ENCODE measurements at regions not wholly inside any gene's neighbourhood (a gene's known extent, or its start where the extent isn't known, plus 50 kb on each side); places are given as distances from the start of the nearest gene placed in this dataset.

GRCh38 chr12:73361864-73362230 lies 1089.7 kb downstream of the TRHDE start:
- DNase-seq (ENCODE audit: low read depth) = no peak
- H3K4me3 ChIP-seq (ENCODE audit: low read depth, low read length) = no peak overlapping the region
- no peaks in the 10 kb centered on the region for H3K36me3 ChIP-seq (ENCODE audit: control insufficient read depth, insufficient read depth, low read length)
- no peak for TF ChIP-seq CTCF (IDR thresholded peaks at IDR 0.05; ENCODE audit: insufficient read depth, low read length, poor library complexity, severe bottlenecking)
- no peaks in the 10 kb centered on the region for H3K27me3 ChIP-seq (ENCODE audit: control insufficient read depth, insufficient read depth, low read length)

- Histone ChIP-seq H3K4me3 (ENCODE audit: low read depth, low read length) (no peak overlapping the region), H3K36me3 (ENCODE audit: control insufficient read depth, insufficient read depth, low read length) (no peaks in the 10 kb centered on the region), H3K27me3 (ENCODE audit: control insufficient read depth, insufficient read depth, low read length) (no peaks in the 10 kb centered on the region)
- no peak for TF ChIP-seq CTCF (IDR thresholded peaks at IDR 0.05; ENCODE audit: insufficient read depth, low read length, poor library complexity, severe bottlenecking)
- DNase-seq (ENCODE audit: low read depth) = no peak
These were observed 1090.5 kb downstream of the TRHDE start for GRCh38 chr12:73362666-73363065.

- Histone ChIP-seq H3K4me3 (ENCODE audit: low read depth, low read length) (no peak overlapping the region), H3K27me3 (ENCODE audit: control insufficient read depth, insufficient read depth, low read length) (no peaks in the 10 kb centered on the region), H3K36me3 (ENCODE audit: control insufficient read depth, insufficient read depth, low read length) (no peaks in the 10 kb centered on the region)
- DNase-seq (ENCODE audit: low read depth) = no peak
- no peak for TF ChIP-seq CTCF (IDR thresholded peaks at IDR 0.05; ENCODE audit: insufficient read depth, low read length, poor library complexity, severe bottlenecking)
These were observed 1100.7 kb downstream of the TRHDE start for GRCh38 chr12:73372856-73373255.

- no peak for TF ChIP-seq CTCF (IDR thresholded peaks at IDR 0.05; ENCODE audit: insufficient read depth, low read length, poor library complexity, severe bottlenecking)
- H3K4me3 ChIP-seq (ENCODE audit: low read depth, low read length) = no peak overlapping the region
- H3K36me3 ChIP-seq (ENCODE audit: control insufficient read depth, insufficient read depth, low read length) = no peaks in the 10 kb centered on the region
- DNase-seq (ENCODE audit: low read depth) = no peak
- H3K27me3 ChIP-seq (ENCODE audit: control insufficient read depth, insufficient read depth, low read length) = no peaks in the 10 kb centered on the region
These were observed 1102.2 kb downstream of the TRHDE start for GRCh38 chr12:73374360-73374759.

GRCh38 chr12:73383584-73384222 lies 1111.5 kb downstream of the TRHDE start:
- no peak for TF ChIP-seq CTCF (IDR thresholded peaks at IDR 0.05; ENCODE audit: insufficient read depth, low read length, poor library complexity, severe bottlenecking)

GRCh38 chr12:73384592-73384991 lies 1112.4 kb downstream of the TRHDE start:
- TF ChIP-seq CTCF (IDR thresholded peaks at IDR 0.05; ENCODE audit: insufficient read depth, low read length, poor library complexity, severe bottlenecking) = no peak
- Histone ChIP-seq H3K27me3 (ENCODE audit: control insufficient read depth, insufficient read depth, low read length) (no peaks in the 10 kb centered on the region), H3K36me3 (ENCODE audit: control insufficient read depth, insufficient read depth, low read length) (no peaks in the 10 kb centered on the region), H3K4me3 (ENCODE audit: low read depth, low read length) (no peak overlapping the region)
- no peak for DNase-seq (ENCODE audit: low read depth)

More at GRCh38 chr12:73383584-73384222, 1111.5 kb downstream of the TRHDE start:
- Histone ChIP-seq H3K36me3 (ENCODE audit: control insufficient read depth, insufficient read depth, low read length) (no peaks in the 10 kb centered on the region), H3K27me3 (ENCODE audit: control insufficient read depth, insufficient read depth, low read length) (no peaks in the 10 kb centered on the region), H3K4me3 (ENCODE audit: low read depth, low read length) (no peak overlapping the region)
- no peak for DNase-seq (ENCODE audit: low read depth)

Data from kidney epithelial cell (primary cell).